ENCODE measurements at regions not wholly inside any gene's neighbourhood (a gene's known extent, or its start where the extent isn't known, plus 50 kb on each side); places are given as distances from the start of the nearest gene placed in this dataset.

DNA sequence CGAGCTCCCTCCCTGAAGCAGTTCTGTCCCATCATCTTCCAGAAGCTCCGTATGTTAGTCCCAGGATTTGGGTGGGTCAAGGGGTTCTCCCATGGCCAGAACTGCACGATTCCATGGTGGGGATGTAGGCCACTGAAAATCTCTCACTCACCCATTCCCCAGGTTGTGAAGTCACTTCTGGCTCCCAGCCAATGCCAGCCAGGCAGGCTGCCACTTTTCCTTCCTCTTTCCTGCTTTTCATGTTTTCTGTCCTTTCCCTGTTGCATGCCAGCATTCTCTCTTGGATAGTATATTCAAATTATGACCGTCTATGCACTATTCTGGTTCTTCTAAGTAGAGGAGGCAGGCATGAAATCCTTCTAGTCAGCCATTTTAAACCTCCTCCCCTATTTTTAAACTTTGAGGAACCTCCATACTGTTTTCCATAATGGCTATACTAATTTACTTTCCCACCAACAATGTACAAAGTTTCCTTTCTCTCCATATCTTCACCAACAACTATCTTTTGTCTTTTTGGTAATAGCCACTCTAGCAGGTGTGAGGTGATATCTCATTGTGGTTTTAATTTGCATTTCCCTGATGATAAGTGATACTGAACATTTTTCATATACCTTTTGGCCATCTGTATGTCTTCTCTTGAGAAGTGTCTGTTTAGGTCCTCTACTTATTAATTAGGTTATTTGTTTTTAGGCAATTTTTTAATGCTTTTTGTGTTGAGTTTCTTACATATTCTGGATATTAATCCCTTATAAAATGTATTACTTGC lies 182.1 kb upstream of the TET2 start:
- DNase-seq (ENCODE audit: low spot score): no peak

DNA sequence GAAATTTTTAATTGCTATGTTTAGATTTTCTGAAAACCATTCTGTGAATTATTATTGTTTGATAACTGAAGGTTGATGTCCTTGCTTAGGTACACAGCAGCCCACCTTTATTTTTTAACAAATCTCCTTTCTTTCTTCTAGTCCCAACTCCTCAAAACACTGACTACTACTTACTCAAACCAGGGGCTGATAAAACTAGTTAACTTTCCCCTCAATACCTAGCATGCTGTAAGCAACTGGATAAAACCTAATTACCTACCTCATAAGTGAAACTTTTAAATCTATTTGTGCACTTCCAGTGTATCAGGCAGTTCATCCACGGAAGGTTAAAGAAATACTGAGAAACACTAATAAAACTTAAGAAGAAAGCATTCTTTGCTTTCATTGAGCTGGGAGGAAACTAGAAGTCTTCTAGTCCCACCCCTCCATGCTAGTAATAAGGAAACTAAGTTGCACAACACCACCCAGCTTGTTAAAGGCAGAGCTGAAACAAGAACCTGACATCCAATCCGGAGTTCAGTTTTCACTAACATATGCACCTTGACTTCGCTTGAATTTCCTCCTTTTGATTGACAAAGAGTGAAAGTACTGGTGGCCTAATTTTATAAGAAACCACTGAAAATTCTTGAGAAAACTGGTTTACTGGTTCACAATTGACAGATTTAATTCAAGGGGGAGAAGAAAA lies 180.2 kb upstream of the TET2 start:
- DNase-seq (ENCODE audit: low spot score): no peak

GRCh38 chr4:104967034-104967401 lies 179.7 kb upstream of the TET2 start:
- no peak for DNase-seq (ENCODE audit: low spot score)

DNA sequence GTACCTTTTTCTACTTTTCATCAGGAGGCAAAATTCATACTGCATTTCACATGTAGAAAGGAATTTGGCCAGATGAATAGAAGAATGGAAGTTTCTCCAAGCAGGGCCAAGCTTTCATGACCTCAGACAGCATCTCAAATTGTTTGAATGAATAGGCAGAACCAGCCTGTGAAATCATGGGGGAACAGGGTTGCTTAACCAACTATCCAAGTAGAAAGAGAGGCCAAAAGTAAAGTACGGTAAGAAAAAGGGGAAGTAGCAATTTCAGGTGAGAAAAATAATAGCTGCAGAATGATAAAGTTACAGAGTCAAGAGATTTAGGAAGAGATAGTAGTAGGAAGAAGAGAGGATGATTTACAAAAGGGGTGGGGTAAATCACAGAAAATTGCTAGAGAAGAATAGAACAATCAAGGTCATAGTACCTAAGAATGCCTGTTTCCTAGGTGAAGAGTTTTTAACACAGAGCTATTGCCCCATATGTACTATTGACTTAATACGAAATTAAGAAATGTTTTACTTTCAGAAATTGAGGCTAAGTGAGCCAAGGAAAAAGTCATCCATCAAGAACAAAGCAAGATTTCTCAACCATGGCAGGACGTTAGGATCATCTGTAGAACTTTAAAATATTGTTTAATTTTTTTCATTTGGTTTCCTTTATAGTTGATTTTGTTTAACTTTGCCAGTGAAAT lies 177.1 kb upstream of the TET2 start:
- DNase-seq (ENCODE audit: low spot score): no peak

DNA sequence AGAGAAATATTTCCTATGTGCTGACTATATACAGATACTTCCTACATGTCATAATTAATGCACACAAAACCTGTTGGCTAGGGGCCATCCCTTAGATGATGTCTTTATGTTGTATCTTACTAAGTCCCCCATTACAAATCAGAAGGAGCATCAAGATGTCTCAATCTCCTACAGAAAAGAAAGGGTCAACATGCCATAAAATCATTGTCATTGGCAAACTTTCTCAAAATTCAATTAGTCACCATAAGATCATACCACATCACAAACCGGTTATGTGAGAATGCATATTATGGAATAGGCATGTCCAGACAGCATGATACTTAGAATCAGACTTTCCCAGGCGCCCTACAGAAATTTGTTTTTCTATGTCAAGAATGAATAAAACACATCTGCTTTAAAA lies 175.2 kb upstream of the TET2 start:
- DNase-seq (ENCODE audit: low spot score): no peak

GRCh38 chr4:104973708-104974107 lies 173.0 kb upstream of the TET2 start:
- no peak for DNase-seq (ENCODE audit: low spot score)

DNA sequence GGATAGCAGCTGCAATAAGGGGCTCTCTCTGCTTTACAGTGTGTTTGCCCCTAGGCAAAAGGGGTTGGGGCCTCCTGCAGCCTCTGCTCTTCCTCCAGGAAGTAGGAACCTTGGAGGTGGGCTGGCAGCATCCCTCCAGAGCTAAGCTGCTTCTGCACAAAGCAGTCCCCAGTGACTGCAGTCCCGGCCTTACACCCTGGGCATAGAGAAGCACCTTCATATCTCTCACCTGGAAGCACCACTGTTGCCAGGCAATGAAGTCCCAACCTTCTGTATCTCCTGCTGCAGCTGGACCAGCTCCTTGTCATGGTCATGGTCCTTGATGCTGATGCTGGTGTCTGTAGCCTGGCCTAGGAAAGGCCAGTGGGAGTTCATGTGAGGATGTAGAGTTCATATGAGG lies 171.1 kb upstream of the TET2 start:
- DNase-seq (ENCODE audit: low spot score): no peak

GRCh38 chr4:104976262-104976661 lies 170.4 kb upstream of the TET2 start:
- no peak for DNase-seq (ENCODE audit: low spot score)

DNA sequence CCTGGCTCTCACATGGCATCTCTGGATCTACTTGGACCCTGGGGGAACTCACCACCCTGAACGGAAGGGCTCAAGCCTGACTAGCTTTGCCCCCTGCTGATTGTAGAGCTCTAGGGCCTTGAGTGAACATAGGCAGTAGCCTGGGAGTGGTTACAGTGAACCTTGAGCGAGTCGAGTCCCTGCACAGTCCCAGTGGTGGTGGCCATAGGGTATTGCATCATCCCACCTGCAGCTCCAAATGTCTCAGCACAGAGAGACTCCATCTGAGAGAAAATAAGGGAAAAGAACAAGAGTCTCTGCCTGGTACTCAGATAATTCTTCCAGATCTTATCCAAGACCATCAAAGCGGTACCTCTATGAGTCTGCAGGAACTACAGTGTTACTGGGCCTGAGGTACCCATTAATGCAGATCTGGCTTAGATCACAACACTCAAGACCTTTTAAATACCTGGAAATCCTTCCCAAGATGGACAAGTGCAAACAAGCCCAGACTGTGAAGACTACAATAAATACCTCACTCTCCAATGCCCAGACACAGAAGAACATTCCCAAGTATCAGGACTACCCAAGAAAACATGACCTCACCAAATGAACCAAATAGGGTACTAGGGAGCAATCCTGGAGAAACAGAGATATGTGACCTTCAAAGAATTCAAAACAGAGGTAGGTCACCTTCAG lies 167.5 kb upstream of the TET2 start:
- no peak for DNase-seq (ENCODE audit: low spot score)

- DNase-seq (ENCODE audit: low spot score): no peak
Measured at GRCh38 chr4:104983615-104984179, 163.0 kb upstream of the TET2 start.

DNA sequence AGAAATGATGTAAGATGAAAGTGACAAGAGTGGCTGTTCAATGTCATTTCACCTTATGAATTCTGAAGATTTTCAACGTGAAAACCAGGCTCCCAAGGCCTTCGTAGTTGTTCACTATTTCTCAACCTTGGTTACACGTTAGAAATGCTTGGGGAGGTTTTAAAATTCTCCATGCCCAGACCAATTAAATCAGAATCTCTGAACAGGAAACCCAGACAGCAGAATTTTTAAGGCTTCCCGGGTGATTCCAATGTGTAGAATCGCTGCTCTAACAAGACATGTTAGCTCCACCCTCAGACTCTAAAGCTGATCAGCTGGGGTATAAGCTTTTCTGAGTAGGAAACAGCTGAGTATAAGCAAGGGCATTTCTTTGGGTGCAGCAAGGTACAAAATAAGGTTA lies 160.4 kb upstream of the TET2 start:
- DNase-seq (ENCODE audit: low spot score): no peak

DNA sequence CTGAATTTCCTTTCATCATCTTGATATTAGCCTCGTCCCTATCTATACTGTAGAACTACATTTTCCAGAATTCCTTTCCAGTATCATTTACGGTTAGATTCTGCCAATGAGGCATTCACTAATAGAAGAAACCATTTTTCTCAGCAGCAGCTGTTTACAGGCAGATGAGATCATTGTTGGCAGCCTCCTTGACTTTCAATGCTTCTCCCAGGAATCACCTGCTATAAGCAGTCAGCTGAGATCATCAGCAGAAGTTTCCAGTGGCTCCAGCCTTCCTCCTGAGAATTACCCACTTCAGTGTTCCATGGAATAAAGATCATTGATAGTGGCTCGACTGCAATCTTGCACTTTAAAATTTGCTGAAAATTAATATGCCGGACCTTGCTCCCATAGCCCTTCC lies 157.3 kb upstream of the TET2 start:
- DNase-seq (ENCODE audit: low spot score): no peak

- no peak for DNase-seq (ENCODE audit: low spot score)
Measured at GRCh38 chr4:105002278-105002677, 144.4 kb upstream of the TET2 start.

GRCh38 chr4:105014234-105014633 lies 132.4 kb upstream of the TET2 start:
- no peak for DNase-seq (ENCODE audit: low spot score)

DNA sequence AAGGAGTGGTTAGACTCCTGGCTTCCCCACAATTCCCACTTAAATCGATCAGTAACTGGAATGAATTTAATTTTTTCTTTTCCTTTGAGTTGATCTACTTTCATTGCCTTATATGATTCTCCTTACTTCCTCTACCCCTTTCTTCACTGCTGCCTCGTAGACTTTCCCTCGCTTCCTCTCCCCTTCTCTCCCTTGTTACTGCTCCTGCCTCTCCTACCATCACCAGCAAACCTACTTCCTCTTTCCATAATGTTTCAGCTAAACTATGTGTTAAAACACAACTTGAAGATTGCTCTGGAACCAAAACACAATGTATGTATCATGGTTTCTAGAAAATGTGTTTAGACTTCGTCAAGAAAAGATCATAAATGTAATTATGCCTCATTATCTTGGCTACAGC lies 132.0 kb upstream of the TET2 start:
- DNase-seq (ENCODE audit: low spot score): no peak

GRCh38 chr4:105015750-105016149 lies 130.9 kb upstream of the TET2 start:
- no peak for DNase-seq (ENCODE audit: low spot score)

GRCh38 chr4:105022811-105023667 lies 123.6 kb upstream of the TET2 start:
- DNase-seq (ENCODE audit: low spot score): no peak

DNA sequence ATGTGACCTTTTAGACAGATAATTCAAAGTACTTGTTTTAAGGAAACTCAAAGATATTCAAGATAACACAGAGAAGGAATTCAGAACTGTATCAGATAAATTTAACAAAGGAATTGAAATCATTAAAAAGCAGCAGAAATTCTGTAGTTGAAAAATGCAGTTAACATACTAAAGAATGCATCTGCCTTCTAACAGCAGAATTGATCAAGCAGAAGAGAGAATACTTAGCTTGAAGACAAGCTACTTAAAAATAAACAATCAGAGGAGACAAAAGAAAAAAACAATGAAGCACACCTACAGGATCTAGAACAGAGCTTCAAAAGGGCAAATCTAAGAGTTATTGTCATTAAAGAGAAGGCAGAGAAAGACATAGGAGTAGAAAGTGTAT lies 123.0 kb upstream of the TET2 start:
- DNase-seq (ENCODE audit: low spot score): no peak

DNA sequence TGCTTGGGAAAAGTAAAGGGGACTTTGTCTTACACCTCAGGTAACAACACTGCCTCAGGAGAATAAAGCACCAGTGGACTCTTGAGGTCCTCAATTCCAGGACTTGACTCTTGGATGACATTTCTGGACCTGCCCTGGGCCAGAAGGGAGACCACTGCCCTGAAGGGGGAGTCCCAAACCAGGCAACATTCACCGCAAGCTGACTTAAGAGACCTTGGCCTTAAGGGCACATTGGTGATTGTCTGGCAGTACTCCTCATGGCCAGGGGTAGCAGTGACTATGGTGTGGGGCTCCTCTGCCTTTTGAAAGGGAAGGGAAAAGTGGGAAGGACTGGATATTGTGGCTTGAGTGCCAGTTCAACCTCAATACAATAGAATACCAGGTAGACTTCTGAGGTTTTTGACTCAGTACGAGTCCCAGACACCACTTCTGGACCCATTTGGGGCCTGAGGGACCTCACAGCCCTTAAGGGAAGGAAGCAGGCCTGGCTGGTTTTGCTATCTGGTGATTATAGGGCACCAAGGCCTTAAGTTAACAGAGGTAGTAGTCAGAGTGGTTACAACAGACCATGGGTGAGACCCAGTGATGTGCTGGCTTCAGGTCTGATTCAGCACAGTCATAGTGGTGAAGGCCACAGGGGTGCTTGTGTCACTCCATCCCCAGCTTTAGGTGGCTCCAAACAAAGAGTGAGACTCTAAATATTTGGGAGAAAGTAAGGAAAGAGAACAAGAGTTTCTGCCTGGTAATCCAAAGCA lies 121.2 kb upstream of the TET2 start:
- DNase-seq (ENCODE audit: low spot score): no peak

DNA sequence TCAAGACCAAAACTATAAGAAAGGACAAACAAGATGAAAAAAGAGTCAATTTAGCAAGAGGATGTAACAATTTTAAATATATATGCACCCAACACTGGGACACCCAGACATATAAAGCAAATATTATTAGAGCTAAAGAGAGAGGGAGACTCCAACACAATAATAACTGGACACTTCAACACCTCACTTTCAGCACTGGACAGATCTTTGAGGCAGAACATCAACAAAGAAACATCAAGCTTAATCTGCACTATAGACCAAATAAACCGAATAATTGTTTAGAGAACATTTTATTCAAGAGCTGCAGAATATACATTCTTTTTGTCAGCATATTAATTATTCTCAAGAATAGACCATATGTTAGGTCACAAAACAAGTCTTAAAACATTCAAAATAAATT lies 109.7 kb upstream of the TET2 start:
- no peak for DNase-seq (ENCODE audit: low spot score)

- DNase-seq (ENCODE audit: low spot score): no peak
Measured at GRCh38 chr4:105042451-105042850, 104.2 kb upstream of the TET2 start.

Measured in hematopoietic multipotent progenitor cell treated with erythropoietin and hydrocortisone succinate and interleukin-3 and kit ligand, for 17 days (in vitro differentiated cells).